ENCODE measurements at regions not wholly inside any gene's neighbourhood (a gene's known extent, or its start where the extent isn't known, plus 50 kb on each side); places are given as distances from the start of the nearest gene placed in this dataset.

GRCh38 chr6:129943637-129944271, 74.6 kb upstream of the L3MBTL3 start (continued):
- TF ChIP-seq BCLAF1 (IDR thresholded peaks at IDR 0.05) (no peak), YBX1 (IDR thresholded peaks at IDR 0.05) (no peak), RUNX3 (IDR thresholded peaks at IDR 0.05; ENCODE audit: low read length) (no peak), ZNF622 (IDR thresholded peaks at IDR 0.05) (no peak), STAT3 (IDR thresholded peaks at IDR 0.05; ENCODE audit: low read depth, low read length) (no peak), BHLHE40 (IDR thresholded peaks at IDR 0.05; ENCODE audit: borderline replicate concordance in 1 of 2, low read depth in 2 of 2, low read length in 1 of 2) (no peak), ELK1 (IDR thresholded peaks at IDR 0.05; ENCODE audit: low read depth, low read length) (no peak), SMARCA5 (IDR thresholded peaks at IDR 0.05) (no peak)

All from GM12878 (cell line).